HG02798 (cell line): ENCODE measurements at regions not wholly inside any gene's neighbourhood (a gene's known extent, or its start where the extent isn't known, plus 50 kb on each side); places are given as distances from the start of the nearest gene placed in this dataset.
"Not testable (repeated sequence)": the region's sequence is repeated elsewhere in the genome, so short reads cannot be mapped to it uniquely, and the experiment has no call there.

Source experiments
- ATAC-seq: cut with Tn5 transposase; IDR thresholded peaks from one replicate; pipeline ENCODE4 v1.9.1; 2021; ENCODE audit warnings: mild to moderate bottlenecking; ENCODE audit not compliant: unreplicated experiment, poor library complexity

- ATAC-seq = no peak
Measured at GRCh38 chrX:86887341-86887740, 630.3 kb upstream of the KLHL4 start.

- ATAC-seq = no peak
Measured at GRCh38 chrX:86910027-86910426, 607.6 kb upstream of the KLHL4 start.

- ATAC-seq = no peak
Measured at GRCh38 chrX:86910602-86911311, 606.8 kb upstream of the KLHL4 start.

GRCh38 chrX:86914569-86914968, 603.0 kb upstream of the KLHL4 start:
- no peak for ATAC-seq

- no peak for ATAC-seq
Measured at GRCh38 chrX:86917959-86918358, 599.6 kb upstream of the KLHL4 start.

GRCh38 chrX:86930419-86930818, 587.2 kb upstream of the KLHL4 start:
- no peak for ATAC-seq

GRCh38 chrX:86935988-86936387, 581.6 kb upstream of the KLHL4 start:
- no peak for ATAC-seq

- ATAC-seq = peak; percentile 55
Measured at GRCh38 chrX:86946569-86946968, 571.0 kb upstream of the KLHL4 start.

- no peak for ATAC-seq
Measured at GRCh38 chrX:86964321-86964720, 553.3 kb upstream of the KLHL4 start.

- no peak for ATAC-seq
Measured at GRCh38 chrX:86981326-86981879, 536.2 kb upstream of the KLHL4 start.

GRCh38 chrX:86987351-86987750, 530.3 kb upstream of the KLHL4 start:
- not testable (repeated sequence) for ATAC-seq

- no peak for ATAC-seq
Measured at GRCh38 chrX:87003031-87003430, 514.6 kb upstream of the KLHL4 start.

GRCh38 chrX:87005183-87005582, 512.4 kb upstream of the KLHL4 start:
- no peak for ATAC-seq

GRCh38 chrX:87005885-87006284, 511.7 kb upstream of the KLHL4 start:
- no peak for ATAC-seq

- ATAC-seq = no peak
Measured at GRCh38 chrX:87006561-87006960, 511.0 kb upstream of the KLHL4 start.

GRCh38 chrX:87017210-87017609, 500.4 kb upstream of the KLHL4 start:
- no peak for ATAC-seq

GRCh38 chrX:87033115-87033514, 484.5 kb upstream of the KLHL4 start:
- ATAC-seq = not testable (repeated sequence)

GRCh38 chrX:87045352-87045751, 472.2 kb upstream of the KLHL4 start:
- ATAC-seq = no peak

- no peak for ATAC-seq
Measured at GRCh38 chrX:87049567-87049966, 468.0 kb upstream of the KLHL4 start.

GRCh38 chrX:87063642-87064041, 454.0 kb upstream of the KLHL4 start:
- ATAC-seq = no peak

- no peak for ATAC-seq
Measured at GRCh38 chrX:87064502-87064901, 453.1 kb upstream of the KLHL4 start.

- no peak for ATAC-seq
Measured at GRCh38 chrX:87067795-87068369, 449.7 kb upstream of the KLHL4 start.
